Choroid plexus epithelial cell (primary cell): ENCODE measurements at regions not wholly inside any gene's neighbourhood (a gene's known extent, or its start where the extent isn't known, plus 50 kb on each side); places are given as distances from the start of the nearest gene placed in this dataset.

Experiments used
- DNase-seq: peaks from one replicate; pipeline ENCODE4 v3.0.0-alpha.2; 2010; ENCODE audit warnings: low read depth
- H3K4me3 ChIP-seq: 2 replicates; pipeline ENCODE4 v1.5.1; 2011; ENCODE audit warnings: low read depth, mild to moderate bottlenecking, control low read depth, low read length, moderate library complexity
- TF ChIP-seq, protein P1 (sequence below): conservative IDR thresholded peaks from 2 replicates; pipeline ENCODE4 v1.5.1; 2011; ENCODE audit warnings: low read depth, mild to moderate bottlenecking, control low read depth, inconsistent platforms, low read length, moderate library complexity

- DNase-seq, result no peak
- TF ChIP-seq, protein P1, sequence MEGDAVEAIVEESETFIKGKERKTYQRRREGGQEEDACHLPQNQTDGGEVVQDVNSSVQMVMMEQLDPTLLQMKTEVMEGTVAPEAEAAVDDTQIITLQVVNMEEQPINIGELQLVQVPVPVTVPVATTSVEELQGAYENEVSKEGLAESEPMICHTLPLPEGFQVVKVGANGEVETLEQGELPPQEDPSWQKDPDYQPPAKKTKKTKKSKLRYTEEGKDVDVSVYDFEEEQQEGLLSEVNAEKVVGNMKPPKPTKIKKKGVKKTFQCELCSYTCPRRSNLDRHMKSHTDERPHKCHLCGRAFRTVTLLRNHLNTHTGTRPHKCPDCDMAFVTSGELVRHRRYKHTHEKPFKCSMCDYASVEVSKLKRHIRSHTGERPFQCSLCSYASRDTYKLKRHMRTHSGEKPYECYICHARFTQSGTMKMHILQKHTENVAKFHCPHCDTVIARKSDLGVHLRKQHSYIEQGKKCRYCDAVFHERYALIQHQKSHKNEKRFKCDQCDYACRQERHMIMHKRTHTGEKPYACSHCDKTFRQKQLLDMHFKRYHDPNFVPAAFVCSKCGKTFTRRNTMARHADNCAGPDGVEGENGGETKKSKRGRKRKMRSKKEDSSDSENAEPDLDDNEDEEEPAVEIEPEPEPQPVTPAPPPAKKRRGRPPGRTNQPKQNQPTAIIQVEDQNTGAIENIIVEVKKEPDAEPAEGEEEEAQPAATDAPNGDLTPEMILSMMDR, result no peak
- no peak overlapping the region for H3K4me3 ChIP-seq
These were observed 195.5 kb upstream of the NFIA start for GRCh38 chr1:60886793-60887331.

- DNase-seq, result no peak
- no peak overlapping the region for H3K4me3 ChIP-seq
- TF ChIP-seq, protein P1, result no peak
These were observed 196.3 kb upstream of the NFIA start for GRCh38 chr1:60886090-60886489.

DNA sequence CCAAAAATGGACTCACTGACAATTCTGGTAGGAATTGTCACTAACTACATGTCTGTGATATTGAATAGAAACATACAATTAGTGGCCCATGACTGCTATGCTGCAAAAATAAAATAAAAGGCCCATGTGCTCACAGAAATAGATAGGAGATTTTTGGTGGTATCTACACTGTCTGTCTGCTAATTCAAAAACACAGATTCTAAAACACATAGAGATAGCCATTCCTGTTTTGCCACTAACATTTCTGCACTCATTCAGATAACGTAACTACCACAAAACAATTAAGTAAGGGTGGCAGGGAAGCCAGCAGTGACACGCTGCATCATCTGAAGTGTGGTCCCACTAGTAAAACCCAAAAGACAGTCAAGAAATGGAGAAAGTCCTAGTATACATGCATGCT is 202.2 kb upstream of the NFIA start:
- no peak overlapping the region for H3K4me3 ChIP-seq
- no peak for DNase-seq
- TF ChIP-seq, protein P1, result no peak

- no peak for DNase-seq
- TF ChIP-seq, protein P1, result no peak
- H3K4me3 ChIP-seq, result no peak overlapping the region
These were observed 204.0 kb upstream of the NFIA start for GRCh38 chr1:60878323-60878722.

- H3K4me3 ChIP-seq, result no peak overlapping the region
- no peak for DNase-seq
- TF ChIP-seq, protein P1, result no peak
These were observed 205.0 kb upstream of the NFIA start for GRCh38 chr1:60877376-60877775.

DNA sequence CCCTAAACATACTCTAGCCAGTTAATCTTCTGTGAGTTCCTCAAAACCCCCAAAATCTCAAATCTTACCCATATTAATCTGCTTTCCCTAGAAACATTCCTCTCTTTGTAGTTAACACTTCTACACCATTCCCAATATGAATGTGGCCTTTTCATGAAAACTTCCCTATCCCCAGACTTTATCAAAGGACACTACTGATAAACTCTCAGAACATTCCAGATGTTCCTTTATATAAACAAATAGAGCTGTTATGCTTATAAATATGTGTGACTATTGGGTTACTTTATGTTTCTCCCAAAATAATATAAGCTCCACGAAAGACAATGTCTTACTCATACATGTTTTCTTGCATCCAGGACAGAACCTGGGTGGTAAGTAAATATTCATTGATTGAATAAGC is 205.4 kb upstream of the NFIA start:
- no peak overlapping the region for H3K4me3 ChIP-seq
- TF ChIP-seq, protein P1, result no peak
- no peak for DNase-seq

DNA sequence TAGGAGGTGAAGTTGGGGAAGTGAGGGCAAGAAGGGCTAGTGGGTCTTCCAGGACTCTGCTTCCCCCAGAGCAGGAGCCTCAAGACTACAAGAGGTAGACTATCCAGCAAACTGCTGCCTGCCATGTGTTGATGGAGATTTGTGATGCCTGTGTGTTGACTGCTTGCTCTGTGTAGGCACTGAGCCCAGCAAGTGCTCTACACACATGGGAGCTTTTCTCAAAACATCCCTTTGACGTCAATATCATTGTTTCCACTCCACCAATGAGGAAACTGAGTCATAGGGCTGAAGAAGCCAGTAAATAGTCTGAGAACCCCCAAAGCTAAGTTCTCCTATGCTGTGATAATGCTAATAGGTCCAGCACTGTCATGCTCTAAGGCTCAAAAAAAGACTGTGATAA is 207.2 kb upstream of the NFIA start:
- no peak overlapping the region for H3K4me3 ChIP-seq
- TF ChIP-seq, protein P1, result no peak
- DNase-seq, result no peak
